ENCODE measurements at regions not wholly inside any gene's neighbourhood (a gene's known extent, or its start where the extent isn't known, plus 50 kb on each side); places are given as distances from the start of the nearest gene placed in this dataset.

GRCh38 chr1:229886636-229887035 is 180.4 kb upstream of the GALNT2 start:
- no peak for TF ChIP-seq CTCF (IDR thresholded peaks at IDR 0.05; ENCODE audit: low read length, missing control alignments)
- DNase-seq (ENCODE audit: low read depth) = no peak
- no peak overlapping the region for H3K4me3 ChIP-seq (replicated peaks; ENCODE audit: low read depth, low read length)

GRCh38 chr1:229887043-229887822 is 179.8 kb upstream of the GALNT2 start:
- no peak for DNase-seq (ENCODE audit: low read depth)
- TF ChIP-seq CTCF (IDR thresholded peaks at IDR 0.05; ENCODE audit: low read length, missing control alignments) = no peak
- no peak overlapping the region for H3K4me3 ChIP-seq (replicated peaks; ENCODE audit: low read depth, low read length)

GRCh38 chr1:229888157-229888556 is 178.9 kb upstream of the GALNT2 start:
- TF ChIP-seq CTCF (IDR thresholded peaks at IDR 0.05; ENCODE audit: low read length, missing control alignments) = no peak
- DNase-seq (ENCODE audit: low read depth) = no peak
- H3K4me3 ChIP-seq (replicated peaks; ENCODE audit: low read depth, low read length) = no peak overlapping the region

GRCh38 chr1:229888561-229889001 is 178.5 kb upstream of the GALNT2 start:
- DNase-seq (ENCODE audit: low read depth) = no peak
- no peak for TF ChIP-seq CTCF (IDR thresholded peaks at IDR 0.05; ENCODE audit: low read length, missing control alignments)

GRCh38 chr1:229889031-229889517 is 178.0 kb upstream of the GALNT2 start:
- no peak for TF ChIP-seq CTCF (IDR thresholded peaks at IDR 0.05; ENCODE audit: low read length, missing control alignments)
- H3K4me3 ChIP-seq (replicated peaks; ENCODE audit: low read depth, low read length) = no peak overlapping the region
- no peak for DNase-seq (ENCODE audit: low read depth)

More at GRCh38 chr1:229888561-229889001, 178.5 kb upstream of the GALNT2 start:
- no peak overlapping the region for H3K4me3 ChIP-seq (replicated peaks; ENCODE audit: low read depth, low read length)

GRCh38 chr1:229891227-229891626 is 175.8 kb upstream of the GALNT2 start:
- no peak for TF ChIP-seq CTCF (IDR thresholded peaks at IDR 0.05; ENCODE audit: low read length, missing control alignments)
- DNase-seq (ENCODE audit: low read depth) = no peak
- no peak overlapping the region for H3K4me3 ChIP-seq (replicated peaks; ENCODE audit: low read depth, low read length)
